ENCODE measurements at regions not wholly inside any gene's neighbourhood (a gene's known extent, or its start where the extent isn't known, plus 50 kb on each side); places are given as distances from the start of the nearest gene placed in this dataset.

DNA sequence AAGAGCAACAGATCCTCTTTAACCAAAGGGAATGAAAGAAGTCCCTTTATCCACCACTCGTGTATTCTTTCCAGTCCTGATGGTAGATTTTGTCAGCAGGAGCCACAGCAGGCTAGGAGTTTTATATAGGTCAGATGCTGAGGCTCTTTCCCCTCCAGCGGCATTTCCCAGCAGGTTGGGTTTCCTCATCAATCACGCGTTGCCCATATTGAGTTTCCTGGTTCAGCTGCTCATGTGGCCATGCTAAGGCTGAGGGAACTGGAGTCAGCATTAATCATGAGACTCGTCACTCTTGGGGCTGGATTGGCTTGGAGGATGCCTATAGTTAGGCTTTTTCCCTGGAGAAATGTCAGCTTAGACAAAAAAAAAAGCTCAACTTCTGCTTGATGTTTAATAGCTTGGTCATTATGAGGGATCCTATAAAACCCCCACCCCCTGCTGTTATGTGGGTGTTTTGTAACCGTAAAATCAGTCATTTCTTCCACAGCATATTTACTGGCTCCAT, 193.4 kb upstream of the GAS1 start:
- WGBS, 2 experiments: 83 to 88% methylated on average over 6 of the region's 6 CpGs
- Histone ChIP-seq H3K4me1 (ENCODE audit: control insufficient read depth, insufficient read depth, low read length) (no peaks in the 10 kb centered on the region), H3K27ac (ENCODE audit: insufficient read depth, low read depth, low read length, poor library complexity, severe bottlenecking) (no peak overlapping the region), H3K27me3 (ENCODE audit: control insufficient read depth, insufficient read depth, low read length, poor library complexity, severe bottlenecking) (no peaks in the 10 kb centered on the region), H3K36me3 (ENCODE audit: control insufficient read depth, insufficient read depth, low read length) (no peaks in the 10 kb centered on the region), H3K9me3 (ENCODE audit: control insufficient read depth, low read length) (no peaks in the 10 kb centered on the region), H3K4me3 (ENCODE audit: insufficient read depth, low read depth, low read length) (no peak overlapping the region)

DNA sequence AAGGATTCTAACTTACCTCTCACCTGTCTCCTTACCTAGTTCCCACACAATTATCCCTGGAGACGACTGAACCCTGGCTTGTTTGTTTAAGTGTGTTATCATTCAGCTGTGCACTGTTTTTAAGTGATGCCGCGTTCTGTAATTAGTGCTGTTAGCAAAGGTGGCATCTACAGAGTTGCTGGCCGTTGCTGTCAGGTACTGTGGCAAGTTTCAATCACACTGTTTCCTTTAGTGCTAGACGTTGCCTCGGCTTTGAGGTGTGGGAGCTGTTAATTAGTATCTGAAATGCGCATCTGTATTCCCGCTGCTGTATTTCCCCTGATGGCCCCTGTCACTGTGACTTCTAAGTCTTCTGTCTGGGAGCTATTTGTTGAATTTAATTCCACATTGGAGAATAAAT, 193.8 kb upstream of the GAS1 start:
- no peaks in the 10 kb centered on the region for H3K4me1 ChIP-seq (ENCODE audit: control insufficient read depth, insufficient read depth, low read length)
- no peaks in the 10 kb centered on the region for H3K9me3 ChIP-seq (ENCODE audit: control insufficient read depth, low read length)
- no peaks in the 10 kb centered on the region for H3K27me3 ChIP-seq (ENCODE audit: control insufficient read depth, insufficient read depth, low read length, poor library complexity, severe bottlenecking)
- H3K27ac ChIP-seq (ENCODE audit: insufficient read depth, low read depth, low read length, poor library complexity, severe bottlenecking): no peak overlapping the region
- 77 to 82% methylated on average over 8 of the region's 8 CpGs for WGBS, 2 experiments
- no peak overlapping the region for H3K4me3 ChIP-seq (ENCODE audit: insufficient read depth, low read depth, low read length)
- no peaks in the 10 kb centered on the region for H3K36me3 ChIP-seq (ENCODE audit: control insufficient read depth, insufficient read depth, low read length)

DNA sequence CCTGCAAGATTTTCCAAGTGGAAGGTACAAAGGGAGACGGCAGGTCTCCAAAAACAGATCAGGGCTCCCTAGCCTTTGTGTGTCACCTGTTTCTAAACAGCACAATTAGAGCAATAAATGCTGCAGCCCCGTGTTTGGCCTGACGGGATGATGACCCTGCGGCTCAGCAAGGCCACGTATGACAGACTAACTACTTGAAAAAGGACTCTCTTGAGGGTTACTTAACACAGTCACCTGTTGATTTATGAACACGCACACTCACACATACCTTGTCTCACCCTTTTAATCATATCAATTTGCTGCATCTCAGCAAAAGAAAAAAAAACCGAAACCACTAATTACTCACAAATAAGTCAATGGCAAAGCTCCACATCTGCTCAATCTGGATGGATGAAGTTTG, 199.6 kb upstream of the GAS1 start:
- peaks cover 19% of the 10 kb centered on the region for H3K27me3 ChIP-seq (ENCODE audit: control insufficient read depth, insufficient read depth, low read length, poor library complexity, severe bottlenecking)

DNA sequence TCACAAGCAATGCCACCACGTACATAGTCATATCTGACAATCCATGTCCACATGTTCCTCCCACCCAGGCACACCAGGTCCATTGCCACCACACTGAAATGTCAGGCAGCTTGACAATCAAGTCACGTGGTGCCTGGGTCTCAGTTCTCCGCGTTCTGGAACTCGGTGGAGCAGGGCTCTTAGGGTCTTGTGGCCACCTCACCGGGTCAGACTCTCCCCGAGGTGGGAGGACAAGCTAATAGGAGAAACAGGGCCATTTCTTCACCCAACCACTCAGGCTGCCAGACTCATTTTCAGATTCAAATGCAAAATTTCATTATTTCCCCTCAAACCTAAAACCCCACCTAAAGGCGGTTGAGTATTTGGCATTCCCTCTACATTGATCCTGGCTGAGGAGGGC, 200.5 kb upstream of the GAS1 start:
- 91 to 92% methylated on average over 8 of the region's 8 CpGs for WGBS, 2 experiments

More for the DNA sequence above, 199.6 kb upstream of the GAS1 start:
- no peak overlapping the region for H3K4me3 ChIP-seq (ENCODE audit: insufficient read depth, low read depth, low read length)
- no peaks in the 10 kb centered on the region for H3K9me3 ChIP-seq (ENCODE audit: control insufficient read depth, low read length)
- H3K27ac ChIP-seq (ENCODE audit: insufficient read depth, low read depth, low read length, poor library complexity, severe bottlenecking): no peak overlapping the region
- H3K4me1 ChIP-seq (ENCODE audit: control insufficient read depth, insufficient read depth, low read length): no peaks in the 10 kb centered on the region
- 78 to 79% methylated on average over 7 of the region's 7 CpGs for WGBS, 2 experiments
- H3K36me3 ChIP-seq (ENCODE audit: control insufficient read depth, insufficient read depth, low read length): no peaks in the 10 kb centered on the region

DNA sequence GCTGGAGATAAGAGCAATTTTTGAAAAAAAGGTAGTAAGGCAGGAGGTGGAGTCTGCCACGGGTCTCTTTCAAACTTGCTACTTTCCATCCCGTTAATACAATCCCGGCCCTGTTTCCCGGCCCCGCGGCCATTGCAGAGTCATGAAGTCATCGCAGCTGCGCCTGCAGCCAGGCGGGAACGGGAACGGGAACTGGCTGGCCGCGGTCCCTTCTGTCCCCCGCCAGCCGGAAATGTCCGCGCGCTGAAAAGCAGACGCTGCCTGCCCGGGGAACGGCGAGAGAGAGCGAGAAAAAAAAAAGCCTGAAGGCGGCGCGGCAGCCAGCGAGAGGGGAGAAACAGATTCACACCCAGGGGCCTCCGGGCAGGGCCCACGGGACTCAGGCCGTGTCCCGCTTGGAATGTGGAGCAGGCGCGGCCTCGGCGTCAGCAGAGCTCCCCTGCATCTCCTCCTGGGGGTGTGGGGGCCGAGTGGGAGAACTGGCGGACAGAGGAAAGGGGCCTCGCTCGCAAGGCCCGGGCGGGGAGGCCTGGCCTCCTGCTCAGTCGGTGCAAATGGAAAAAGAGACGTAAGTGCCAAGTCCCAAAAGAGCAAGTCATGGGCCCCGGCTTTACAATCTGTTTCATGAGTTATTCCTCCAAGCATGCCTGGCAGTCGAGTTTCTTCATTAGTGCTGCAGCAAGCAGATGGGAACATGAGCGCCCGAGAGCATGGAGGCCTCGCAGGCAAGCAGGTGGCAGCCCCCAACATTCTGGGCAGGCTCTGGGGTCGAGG, 201.2 kb upstream of the GAS1 start:
- WGBS, 2 experiments: 41 to 43% methylated on average over 49 of the region's 49 CpGs
- Histone ChIP-seq H3K27me3 (ENCODE audit: control insufficient read depth, insufficient read depth, low read length, poor library complexity, severe bottlenecking) (peaks cover 19% of the 10 kb centered on the region), H3K36me3 (ENCODE audit: control insufficient read depth, insufficient read depth, low read length) (no peaks in the 10 kb centered on the region), H3K4me3 (ENCODE audit: insufficient read depth, low read depth, low read length) (no peak overlapping the region), H3K9me3 (ENCODE audit: control insufficient read depth, low read length) (no peaks in the 10 kb centered on the region), H3K27ac (ENCODE audit: insufficient read depth, low read depth, low read length, poor library complexity, severe bottlenecking) (no peak overlapping the region), H3K4me1 (ENCODE audit: control insufficient read depth, insufficient read depth, low read length) (no peaks in the 10 kb centered on the region)

More for the DNA sequence above, 200.5 kb upstream of the GAS1 start:
- Histone ChIP-seq H3K4me3 (ENCODE audit: insufficient read depth, low read depth, low read length) (no peak overlapping the region), H3K36me3 (ENCODE audit: control insufficient read depth, insufficient read depth, low read length) (no peaks in the 10 kb centered on the region), H3K9me3 (ENCODE audit: control insufficient read depth, low read length) (no peaks in the 10 kb centered on the region), H3K4me1 (ENCODE audit: control insufficient read depth, insufficient read depth, low read length) (no peaks in the 10 kb centered on the region), H3K27ac (ENCODE audit: insufficient read depth, low read depth, low read length, poor library complexity, severe bottlenecking) (no peak overlapping the region), H3K27me3 (ENCODE audit: control insufficient read depth, insufficient read depth, low read length, poor library complexity, severe bottlenecking) (peaks cover 19% of the 10 kb centered on the region)

DNA sequence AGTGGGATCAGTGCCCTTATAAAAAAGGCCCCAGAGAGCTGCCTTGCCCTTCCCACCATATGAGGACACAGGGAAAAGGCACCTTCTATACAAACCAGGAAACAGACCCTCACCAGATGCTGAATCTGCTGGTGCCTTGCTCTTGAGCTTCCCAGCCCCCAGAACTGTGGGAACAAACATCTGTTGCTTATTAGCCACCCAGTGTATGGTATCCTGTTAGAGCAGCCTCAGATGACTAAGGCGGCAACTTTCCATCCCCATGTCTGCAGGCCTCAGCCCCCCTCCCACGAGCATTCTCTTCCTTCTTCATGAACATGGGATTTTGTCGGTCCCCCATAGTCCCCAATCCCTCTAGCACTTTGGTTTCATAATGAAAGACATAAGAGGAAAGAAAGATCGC, 202.5 kb upstream of the GAS1 start:
- Histone ChIP-seq H3K9me3 (ENCODE audit: control insufficient read depth, low read length) (no peaks in the 10 kb centered on the region), H3K4me1 (ENCODE audit: control insufficient read depth, insufficient read depth, low read length) (no peaks in the 10 kb centered on the region), H3K36me3 (ENCODE audit: control insufficient read depth, insufficient read depth, low read length) (no peaks in the 10 kb centered on the region), H3K27me3 (ENCODE audit: control insufficient read depth, insufficient read depth, low read length, poor library complexity, severe bottlenecking) (peaks cover 19% of the 10 kb centered on the region), H3K4me3 (ENCODE audit: insufficient read depth, low read depth, low read length) (no peak overlapping the region), H3K27ac (ENCODE audit: insufficient read depth, low read depth, low read length, poor library complexity, severe bottlenecking) (no peak overlapping the region)
- WGBS, 2 experiments: 70 to 73% methylated on average over 4 of the region's 4 CpGs

DNA sequence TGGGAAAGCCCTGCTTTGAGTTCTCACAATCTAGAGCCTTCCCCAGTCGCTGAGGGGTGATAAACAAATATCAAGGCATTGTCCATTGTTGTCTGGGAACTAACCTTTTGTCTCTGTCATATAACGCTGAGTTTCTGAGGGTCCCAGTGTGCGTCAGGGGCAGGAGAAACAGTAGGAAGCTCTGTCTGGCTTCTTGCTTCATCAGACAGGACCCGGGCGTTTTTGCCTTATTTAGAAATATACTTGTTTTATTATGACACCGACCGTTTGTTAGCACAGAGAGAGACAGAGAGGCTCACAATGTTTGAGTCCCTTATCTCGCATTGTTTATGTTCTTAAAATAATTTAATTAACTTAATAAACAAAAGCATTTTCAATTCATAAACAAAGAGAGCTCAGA, 204.9 kb upstream of the GAS1 start:
- H3K4me3 ChIP-seq (ENCODE audit: insufficient read depth, low read depth, low read length): no peak overlapping the region
- no peaks in the 10 kb centered on the region for H3K9me3 ChIP-seq (ENCODE audit: control insufficient read depth, low read length)
- peaks cover 19% of the 10 kb centered on the region for H3K27me3 ChIP-seq (ENCODE audit: control insufficient read depth, insufficient read depth, low read length, poor library complexity, severe bottlenecking)
- 90 to 94% methylated on average over 5 to 8 of the region's 8 CpGs for WGBS, 2 experiments
- H3K36me3 ChIP-seq (ENCODE audit: control insufficient read depth, insufficient read depth, low read length): no peaks in the 10 kb centered on the region
- no peak overlapping the region for H3K27ac ChIP-seq (ENCODE audit: insufficient read depth, low read depth, low read length, poor library complexity, severe bottlenecking)
- H3K4me1 ChIP-seq (ENCODE audit: control insufficient read depth, insufficient read depth, low read length): no peaks in the 10 kb centered on the region

DNA sequence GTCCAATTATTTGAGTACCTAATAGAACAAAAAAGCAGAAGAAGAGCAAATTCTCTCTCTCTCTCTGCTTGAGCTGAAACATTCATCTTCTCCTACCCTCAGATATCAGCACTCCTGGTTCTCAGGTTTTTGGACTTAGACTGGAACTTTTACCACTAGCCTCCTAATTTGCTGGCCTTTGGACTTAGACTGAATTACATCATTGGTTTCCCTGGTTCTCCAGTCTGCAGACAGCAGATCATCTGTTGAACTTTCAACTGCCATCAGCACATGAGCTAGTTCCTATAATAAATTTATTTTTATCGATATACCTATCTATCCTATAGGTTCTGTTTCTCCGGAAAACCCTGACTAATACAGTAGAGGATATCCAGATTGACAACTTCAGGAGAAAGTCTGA, 208.9 kb upstream of the GAS1 start:
- H3K27ac ChIP-seq (ENCODE audit: insufficient read depth, low read depth, low read length, poor library complexity, severe bottlenecking): no peak overlapping the region
- no peaks in the 10 kb centered on the region for H3K9me3 ChIP-seq (ENCODE audit: control insufficient read depth, low read length)
- H3K4me1 ChIP-seq (ENCODE audit: control insufficient read depth, insufficient read depth, low read length): no peaks in the 10 kb centered on the region
- WGBS, 2 experiments: 94 to 100% methylated on average over 1 to 2 of the region's 2 CpGs
- no peaks in the 10 kb centered on the region for H3K36me3 ChIP-seq (ENCODE audit: control insufficient read depth, insufficient read depth, low read length)
- H3K4me3 ChIP-seq (ENCODE audit: insufficient read depth, low read depth, low read length): no peak overlapping the region
- H3K27me3 ChIP-seq (ENCODE audit: control insufficient read depth, insufficient read depth, low read length, poor library complexity, severe bottlenecking): no peaks in the 10 kb centered on the region

DNA sequence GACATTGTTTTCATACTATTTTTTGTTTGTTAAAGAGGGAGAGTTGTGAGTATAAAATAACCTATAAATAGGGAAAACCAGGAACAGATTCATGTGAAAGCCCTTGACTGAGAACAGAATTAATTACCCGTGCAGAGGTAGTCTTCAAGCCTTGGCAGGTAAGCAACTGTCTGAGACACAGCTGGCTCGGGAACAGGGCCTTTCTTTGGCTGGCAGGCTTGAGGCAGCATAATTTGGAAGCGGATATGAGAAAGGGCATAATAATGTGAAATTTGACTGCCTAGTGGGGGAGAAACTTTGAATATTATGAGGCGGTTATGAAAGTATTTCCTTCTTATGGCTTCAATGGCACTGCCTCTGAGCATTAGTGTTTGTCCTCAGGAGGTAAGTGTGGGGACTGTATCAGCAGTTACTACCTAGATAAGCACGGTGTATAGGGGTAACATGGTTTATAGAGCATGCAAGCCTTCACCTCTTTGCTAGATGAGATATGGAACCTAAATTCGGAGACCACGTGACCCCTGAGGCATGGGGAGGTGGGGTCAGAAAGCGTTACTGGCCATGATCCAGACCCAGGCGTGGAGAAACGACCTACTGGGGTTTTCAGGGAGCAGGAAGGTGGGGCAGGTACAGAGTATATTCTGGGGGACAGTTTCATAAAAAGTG, 210.2 kb upstream of the GAS1 start:
- WGBS, 2 experiments: 85 to 86% methylated on average over 10 of the region's 10 CpGs
- H3K4me1 ChIP-seq (ENCODE audit: control insufficient read depth, insufficient read depth, low read length): no peaks in the 10 kb centered on the region
- H3K27ac ChIP-seq (ENCODE audit: insufficient read depth, low read depth, low read length, poor library complexity, severe bottlenecking): no peak overlapping the region
- no peak overlapping the region for H3K4me3 ChIP-seq (ENCODE audit: insufficient read depth, low read depth, low read length)
- H3K9me3 ChIP-seq (ENCODE audit: control insufficient read depth, low read length): no peaks in the 10 kb centered on the region
- H3K27me3 ChIP-seq (ENCODE audit: control insufficient read depth, insufficient read depth, low read length, poor library complexity, severe bottlenecking): no peaks in the 10 kb centered on the region
- no peaks in the 10 kb centered on the region for H3K36me3 ChIP-seq (ENCODE audit: control insufficient read depth, insufficient read depth, low read length)

DNA sequence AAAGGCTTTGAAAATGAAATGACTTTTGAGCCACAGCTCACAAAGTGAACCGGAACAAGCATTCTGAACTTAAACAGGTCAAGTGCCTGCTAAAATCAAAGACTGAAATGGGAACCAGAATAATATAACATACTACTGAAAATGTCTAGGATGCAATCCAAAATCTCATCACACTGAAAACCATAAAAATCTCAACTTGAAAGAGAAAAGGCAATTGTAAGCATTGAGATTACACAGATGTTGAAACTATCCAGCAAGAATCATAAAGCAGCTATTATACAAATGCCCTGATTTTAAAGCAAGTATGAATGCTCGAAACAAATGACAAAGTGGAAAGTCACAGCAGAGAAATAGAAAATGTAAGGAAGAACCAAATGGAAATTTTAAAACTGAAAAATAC, 211.5 kb upstream of the GAS1 start:
- H3K36me3 ChIP-seq (ENCODE audit: control insufficient read depth, insufficient read depth, low read length): no peaks in the 10 kb centered on the region
- H3K27ac ChIP-seq (ENCODE audit: insufficient read depth, low read depth, low read length, poor library complexity, severe bottlenecking): no peak overlapping the region
- H3K4me3 ChIP-seq (ENCODE audit: insufficient read depth, low read depth, low read length): no peak overlapping the region
- H3K27me3 ChIP-seq (ENCODE audit: control insufficient read depth, insufficient read depth, low read length, poor library complexity, severe bottlenecking): no peaks in the 10 kb centered on the region
- no peaks in the 10 kb centered on the region for H3K9me3 ChIP-seq (ENCODE audit: control insufficient read depth, low read length)
- no peaks in the 10 kb centered on the region for H3K4me1 ChIP-seq (ENCODE audit: control insufficient read depth, insufficient read depth, low read length)
- 97 to 100% methylated on average over 1 to 2 of the region's 2 CpGs for WGBS, 2 experiments

Data from ectodermal cell (in vitro differentiated cells).